Fibroblast of mammary gland (primary cell): ENCODE measurements at regions not wholly inside any gene's neighbourhood (a gene's known extent, or its start where the extent isn't known, plus 50 kb on each side); places are given as distances from the start of the nearest gene placed in this dataset.
A peak's percentile ranks its signal among the peaks of the same experiment; 100 is the strongest.

Source experiments
- DNase-seq: peaks from one replicate; pipeline ENCODE4 v3.0.0-alpha.2; 2010; ENCODE audit warnings: low read depth
- H3K4me3 ChIP-seq: 2 replicates; pipeline ENCODE4 v1.5.1; 2011; ENCODE audit warnings: low read depth, mild to moderate bottlenecking, low read length, moderate library complexity; ENCODE audit not compliant: control insufficient read depth
- TF ChIP-seq, protein P1 (sequence below): conservative IDR thresholded peaks from 2 replicates; pipeline ENCODE4 v1.5.1; 2011; ENCODE audit warnings: low read depth, low read length, inconsistent platforms; ENCODE audit not compliant: control insufficient read depth, insufficient read depth

GRCh38 chr12:115710104-115710564, 567.4 kb downstream of the MED13L start:
- TF ChIP-seq, protein P1, sequence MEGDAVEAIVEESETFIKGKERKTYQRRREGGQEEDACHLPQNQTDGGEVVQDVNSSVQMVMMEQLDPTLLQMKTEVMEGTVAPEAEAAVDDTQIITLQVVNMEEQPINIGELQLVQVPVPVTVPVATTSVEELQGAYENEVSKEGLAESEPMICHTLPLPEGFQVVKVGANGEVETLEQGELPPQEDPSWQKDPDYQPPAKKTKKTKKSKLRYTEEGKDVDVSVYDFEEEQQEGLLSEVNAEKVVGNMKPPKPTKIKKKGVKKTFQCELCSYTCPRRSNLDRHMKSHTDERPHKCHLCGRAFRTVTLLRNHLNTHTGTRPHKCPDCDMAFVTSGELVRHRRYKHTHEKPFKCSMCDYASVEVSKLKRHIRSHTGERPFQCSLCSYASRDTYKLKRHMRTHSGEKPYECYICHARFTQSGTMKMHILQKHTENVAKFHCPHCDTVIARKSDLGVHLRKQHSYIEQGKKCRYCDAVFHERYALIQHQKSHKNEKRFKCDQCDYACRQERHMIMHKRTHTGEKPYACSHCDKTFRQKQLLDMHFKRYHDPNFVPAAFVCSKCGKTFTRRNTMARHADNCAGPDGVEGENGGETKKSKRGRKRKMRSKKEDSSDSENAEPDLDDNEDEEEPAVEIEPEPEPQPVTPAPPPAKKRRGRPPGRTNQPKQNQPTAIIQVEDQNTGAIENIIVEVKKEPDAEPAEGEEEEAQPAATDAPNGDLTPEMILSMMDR = peak; percentile 7
- H3K4me3 ChIP-seq = no peak overlapping the region
- peak; percentile 98 for DNase-seq

DNA sequence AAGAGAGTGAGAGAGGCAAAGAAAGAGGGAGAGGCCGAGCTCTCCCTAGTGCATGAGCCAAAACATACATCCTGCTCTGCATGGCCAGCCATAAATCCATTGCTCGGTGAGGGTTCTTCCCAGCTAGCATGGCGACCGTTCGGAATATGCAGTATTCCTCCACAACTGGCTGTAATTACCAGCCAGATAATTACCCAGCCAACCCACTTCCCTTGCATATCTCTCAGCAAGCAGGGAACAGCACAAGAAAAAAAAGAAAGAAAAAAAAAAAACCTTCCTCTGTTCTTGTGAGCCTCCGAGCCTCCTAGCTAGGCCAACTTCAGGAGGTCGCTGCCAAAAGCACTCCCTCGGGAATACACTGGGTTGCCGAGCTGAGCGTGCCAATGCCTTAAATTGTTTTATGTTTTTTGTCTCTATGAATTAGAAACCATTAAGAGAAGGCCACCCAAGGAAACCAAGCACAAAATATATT, 567.9 kb downstream of the MED13L start:
- H3K4me3 ChIP-seq = no peak overlapping the region
- TF ChIP-seq, protein P1 = no peak
- peak; percentile 62 for DNase-seq

DNA sequence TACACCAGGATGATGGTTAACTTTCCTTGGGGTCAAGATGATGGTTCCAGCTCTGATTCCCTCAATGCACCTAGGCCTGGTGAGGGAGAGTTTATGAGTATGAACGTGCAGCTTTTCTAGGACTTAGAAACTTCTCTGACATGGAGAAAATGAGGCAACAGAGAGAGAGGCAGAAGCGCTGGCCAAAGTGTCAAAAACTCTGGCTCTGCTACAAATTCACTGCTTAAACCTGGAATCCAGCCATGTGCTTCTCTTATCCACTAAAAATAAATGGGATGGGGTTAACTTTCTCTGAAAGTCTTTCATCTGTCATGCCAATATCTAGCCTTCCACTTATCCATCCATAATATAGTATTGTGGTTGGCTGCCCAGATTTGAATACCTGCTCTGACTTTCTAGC, 568.7 kb downstream of the MED13L start:
- TF ChIP-seq, protein P1 = no peak
- DNase-seq = no peak

GRCh38 chr12:115700896-115701465, 576.5 kb downstream of the MED13L start:
- no peak for DNase-seq
- TF ChIP-seq, protein P1 = no peak
- H3K4me3 ChIP-seq = no peak overlapping the region

More for the DNA sequence above, 568.7 kb downstream of the MED13L start:
- H3K4me3 ChIP-seq = no peak overlapping the region

GRCh38 chr12:115700081-115700480, 577.4 kb downstream of the MED13L start:
- TF ChIP-seq, protein P1 = no peak
- DNase-seq = no peak
- H3K4me3 ChIP-seq = no peak overlapping the region

- DNase-seq = no peak
- H3K4me3 ChIP-seq = no peak overlapping the region
- TF ChIP-seq, protein P1 = no peak
These were observed 579.2 kb downstream of the MED13L start for GRCh38 chr12:115698257-115698656.
